Neural progenitor cell (in vitro differentiated cells): ENCODE measurements at regions not wholly inside any gene's neighbourhood (a gene's known extent, or its start where the extent isn't known, plus 50 kb on each side); places are given as distances from the start of the nearest gene placed in this dataset.

Experiments
- EZH2 ChIP-seq: fragments of 200-600 bp; sonication (generic); IDR thresholded peaks from 2 replicates; pipeline ENCODE4 v1.6.1; 2017; ENCODE audit warnings: antibody characterized with exemption, mild to moderate bottlenecking, moderate library complexity
- EZH2phosphoT487 ChIP-seq: fragments of 200-600 bp; sonication (generic); IDR thresholded peaks from 2 replicates; pipeline ENCODE4 v1.6.1; 2017; ENCODE audit warnings: antibody characterized with exemption
- TF ChIP-seq, protein P1 (sequence below): fragments of 200-600 bp; sonication (generic); IDR thresholded peaks from 2 replicates; pipeline ENCODE4 v1.5.1; 2017; ENCODE audit warnings: antibody characterized with exemption, mild to moderate bottlenecking

- TF ChIP-seq, protein P1, sequence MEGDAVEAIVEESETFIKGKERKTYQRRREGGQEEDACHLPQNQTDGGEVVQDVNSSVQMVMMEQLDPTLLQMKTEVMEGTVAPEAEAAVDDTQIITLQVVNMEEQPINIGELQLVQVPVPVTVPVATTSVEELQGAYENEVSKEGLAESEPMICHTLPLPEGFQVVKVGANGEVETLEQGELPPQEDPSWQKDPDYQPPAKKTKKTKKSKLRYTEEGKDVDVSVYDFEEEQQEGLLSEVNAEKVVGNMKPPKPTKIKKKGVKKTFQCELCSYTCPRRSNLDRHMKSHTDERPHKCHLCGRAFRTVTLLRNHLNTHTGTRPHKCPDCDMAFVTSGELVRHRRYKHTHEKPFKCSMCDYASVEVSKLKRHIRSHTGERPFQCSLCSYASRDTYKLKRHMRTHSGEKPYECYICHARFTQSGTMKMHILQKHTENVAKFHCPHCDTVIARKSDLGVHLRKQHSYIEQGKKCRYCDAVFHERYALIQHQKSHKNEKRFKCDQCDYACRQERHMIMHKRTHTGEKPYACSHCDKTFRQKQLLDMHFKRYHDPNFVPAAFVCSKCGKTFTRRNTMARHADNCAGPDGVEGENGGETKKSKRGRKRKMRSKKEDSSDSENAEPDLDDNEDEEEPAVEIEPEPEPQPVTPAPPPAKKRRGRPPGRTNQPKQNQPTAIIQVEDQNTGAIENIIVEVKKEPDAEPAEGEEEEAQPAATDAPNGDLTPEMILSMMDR, result no peak
- no peak for TF ChIP-seq EZH2phosphoT487
- TF ChIP-seq EZH2, result no peak
Measured at GRCh38 chr14:26370115-26370514, 227.7 kb downstream of the NOVA1 start.
